Skeletal muscle tissue (tissue), 3 donors: ENCODE measurements at regions not wholly inside any gene's neighbourhood (a gene's known extent, or its start where the extent isn't known, plus 50 kb on each side); places are given as distances from the start of the nearest gene placed in this dataset.
"Not testable (repeated sequence)": the region's sequence is repeated elsewhere in the genome, so short reads cannot be mapped to it uniquely, and the experiment has no call there.

Experiments
- H3K27ac ChIP-seq: one replicate; pipeline ENCODE4 v1.7.0; 2013; ENCODE audit warnings: mild to moderate bottlenecking, low read depth, low read length, inconsistent platforms
- H3K27me3 ChIP-seq, 3 donors: one replicate each; pipeline ENCODE4 v1.7.0; 2013; ENCODE audit warnings: low read length in 3 of 3; ENCODE audit not compliant: control insufficient read depth in 3 of 3, insufficient read depth in 3 of 3
- H3K36me3 ChIP-seq, 3 donors: one replicate each; pipeline ENCODE4 v1.7.0; 2013; ENCODE audit warnings: low read length in 3 of 3; ENCODE audit not compliant: control insufficient read depth in 3 of 3, insufficient read depth in 3 of 3
- H3K4me1 ChIP-seq, 3 donors: one replicate each; pipeline ENCODE4 v1.7.0; 2013; ENCODE audit warnings: low read length in 3 of 3, mild to moderate bottlenecking in 3 of 3; ENCODE audit not compliant: control insufficient read depth in 3 of 3, insufficient read depth in 3 of 3
- H3K4me3 ChIP-seq, 3 donors: one replicate each; pipeline ENCODE4 v1.7.0; 2013; ENCODE audit warnings: low read length in 3 of 3
- H3K9ac ChIP-seq, 3 donors: one replicate each; pipeline ENCODE4 v1.7.0; 2013; ENCODE audit warnings: low read length in 3 of 3, mild to moderate bottlenecking in 3 of 3, moderate library complexity in 2 of 3, low read depth in 1 of 3
- H3K9me3 ChIP-seq, 3 donors: one replicate each; pipeline ENCODE4 v1.7.0; 2013; ENCODE audit warnings: low read length in 3 of 3; ENCODE audit not compliant: control insufficient read depth in 3 of 3
- donor health status: Osteomylitis.

DNA sequence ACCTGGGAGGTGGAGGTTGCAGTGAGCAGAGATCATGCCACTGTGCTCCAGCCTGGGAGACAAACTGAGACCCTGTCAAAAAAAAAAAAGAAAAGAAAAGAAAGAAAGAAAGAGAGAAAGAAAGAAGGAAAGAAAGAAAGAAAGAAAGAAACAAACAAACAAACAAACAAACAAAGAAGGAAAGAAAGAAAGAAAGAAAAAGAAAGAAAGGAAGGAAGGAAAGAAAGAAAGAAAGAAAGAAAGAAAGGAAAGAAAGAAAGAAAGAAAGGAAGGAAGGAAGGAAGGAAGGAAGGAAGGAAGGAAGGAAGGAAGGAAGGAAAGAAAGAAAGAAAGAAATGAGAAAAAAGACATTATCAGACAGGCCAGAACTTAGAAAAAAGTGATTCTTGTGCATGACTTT lies 291.0 kb upstream of the FOXK1 start:
- not testable (repeated sequence) for H3K36me3 ChIP-seq, H3K4me3 ChIP-seq, H3K27ac ChIP-seq, H3K9me3 ChIP-seq, H3K9ac ChIP-seq, H3K27me3 ChIP-seq, H3K4me1 ChIP-seq

DNA sequence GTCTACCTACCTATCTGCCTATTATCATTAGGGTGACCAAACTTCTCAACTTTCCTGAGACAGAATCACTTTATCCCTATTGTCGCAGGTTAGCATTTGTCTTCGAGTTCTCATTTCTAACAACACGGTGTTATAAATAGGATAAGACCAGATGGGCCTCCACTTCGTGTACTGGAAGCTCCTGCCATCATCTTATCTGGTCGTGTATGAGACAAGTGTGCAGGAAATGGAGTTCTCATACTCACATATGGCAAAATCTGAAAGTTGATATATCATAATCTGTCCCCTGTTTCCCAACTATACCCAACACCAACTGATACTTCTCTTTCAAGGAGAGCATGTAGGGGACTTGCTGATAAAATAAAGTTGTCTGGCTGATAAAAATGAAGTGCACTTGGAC lies 287.4 kb upstream of the FOXK1 start:
- Histone ChIP-seq H3K4me3 (no peak overlapping the region), H3K4me1 (no peaks in the 10 kb centered on the region), H3K27me3 (no peaks in the 10 kb centered on the region), H3K36me3 (no peaks in the 10 kb centered on the region), H3K9me3 (no peaks in the 10 kb centered on the region), H3K9ac (no peak overlapping the region), H3K27ac (no peak overlapping the region)

DNA sequence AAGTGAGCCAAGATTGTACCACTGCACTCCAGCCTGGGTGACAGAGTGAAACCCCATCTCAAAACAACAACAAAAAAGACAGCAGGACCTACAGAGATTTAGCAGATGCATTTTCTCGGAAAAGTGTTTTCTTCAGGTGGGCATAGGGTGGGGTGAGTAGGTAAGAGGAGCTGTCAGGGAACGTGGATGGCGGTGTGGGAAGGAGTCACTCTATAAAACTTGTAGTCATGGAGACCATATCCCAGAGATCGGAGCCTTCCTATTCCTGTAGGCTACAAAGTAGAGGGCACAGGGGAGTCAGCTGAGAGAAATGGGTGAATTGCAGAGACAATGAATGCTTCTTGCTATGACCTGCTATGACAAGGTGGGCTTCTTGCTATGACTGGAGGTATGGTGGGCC lies 283.0 kb upstream of the FOXK1 start:
- no peaks in the 10 kb centered on the region for H3K4me1 ChIP-seq
- H3K27ac ChIP-seq: no peak overlapping the region
- no peaks in the 10 kb centered on the region for H3K9me3 ChIP-seq
- H3K36me3 ChIP-seq: no peaks in the 10 kb centered on the region
- no peak overlapping the region for H3K4me3 ChIP-seq
- no peaks in the 10 kb centered on the region for H3K27me3 ChIP-seq
- H3K9ac ChIP-seq: no peak overlapping the region

GRCh38 chr7:4399596-4399995 lies 282.5 kb upstream of the FOXK1 start:
- H3K36me3 ChIP-seq: no peaks in the 10 kb centered on the region
- H3K9ac ChIP-seq: no peak overlapping the region
- no peak overlapping the region for H3K27ac ChIP-seq
- no peaks in the 10 kb centered on the region for H3K27me3 ChIP-seq
- H3K4me1 ChIP-seq: no peaks in the 10 kb centered on the region
- H3K4me3 ChIP-seq: no peak overlapping the region
- H3K9me3 ChIP-seq: no peaks in the 10 kb centered on the region

DNA sequence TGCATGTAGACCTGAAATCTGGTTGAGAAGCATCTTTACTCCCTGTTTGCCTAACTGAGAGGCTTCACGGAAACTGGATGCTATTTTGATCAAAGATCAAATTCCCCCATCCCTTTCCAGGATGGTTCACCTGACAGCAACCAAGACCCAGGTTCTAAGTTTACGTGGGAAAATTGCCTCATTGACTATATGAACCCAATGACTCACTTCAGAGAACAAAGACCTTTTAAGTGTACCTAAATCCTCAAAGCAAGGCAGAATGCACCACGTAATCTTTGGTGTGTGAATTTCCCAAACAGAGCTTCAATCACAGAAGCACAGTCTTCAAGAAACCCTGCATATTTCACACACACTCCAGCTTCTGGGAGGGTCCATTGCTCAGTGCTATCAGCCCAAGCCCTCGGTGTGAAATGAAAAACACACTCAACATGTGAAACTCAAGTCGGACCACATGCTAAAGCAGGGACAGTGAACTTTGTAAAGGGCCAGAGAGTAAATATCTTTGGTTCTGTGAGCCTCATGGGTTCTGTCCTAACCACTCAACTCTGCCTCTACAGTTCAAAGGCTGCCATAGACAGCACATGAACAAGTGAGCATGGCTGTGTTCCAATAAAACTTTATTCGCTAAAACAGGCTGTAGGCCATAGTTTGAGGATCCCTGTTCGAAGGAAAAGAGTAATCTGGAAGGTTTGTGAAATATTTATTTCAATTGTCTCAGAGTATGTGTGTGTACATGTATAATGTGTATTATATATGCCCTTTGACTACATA lies 275.6 kb upstream of the FOXK1 start:
- no peak overlapping the region for H3K27ac ChIP-seq
- H3K4me1 ChIP-seq: no peaks in the 10 kb centered on the region
- no peak overlapping the region for H3K4me3 ChIP-seq
- H3K27me3 ChIP-seq: no peaks in the 10 kb centered on the region
- H3K36me3 ChIP-seq: no peaks in the 10 kb centered on the region
- H3K9me3 ChIP-seq: no peaks in the 10 kb centered on the region
- H3K9ac ChIP-seq: no peak overlapping the region

GRCh38 chr7:4409946-4410345 lies 272.1 kb upstream of the FOXK1 start:
- peaks cover 0 to 6% (median 0%) of the 10 kb centered on the region in 3 donors for H3K9me3 ChIP-seq
- H3K9ac ChIP-seq: no peak overlapping the region
- H3K4me1 ChIP-seq: no peaks in the 10 kb centered on the region
- H3K27ac ChIP-seq: no peak overlapping the region
- H3K36me3 ChIP-seq: no peaks in the 10 kb centered on the region
- H3K27me3 ChIP-seq: no peaks in the 10 kb centered on the region
- no peak overlapping the region for H3K4me3 ChIP-seq

- Histone ChIP-seq H3K4me3 (peak overlapping the region in 2 of 3 donors; percentile 7 to 29), H3K9me3 (peaks cover 0 to 6% (median 2%) of the 10 kb centered on the region in 3 donors), H3K4me1 (no peaks in the 10 kb centered on the region), H3K9ac (no peak overlapping the region), H3K27me3 (no peaks in the 10 kb centered on the region), H3K27ac (no peak overlapping the region), H3K36me3 (no peaks in the 10 kb centered on the region)
These were observed 265.6 kb upstream of the FOXK1 start for GRCh38 chr7:4416396-4417056.

GRCh38 chr7:4428526-4428925 lies 253.6 kb upstream of the FOXK1 start:
- Histone ChIP-seq H3K9me3 (peaks cover 0 to 6% (median 2%) of the 10 kb centered on the region in 3 donors), H3K4me1 (no peaks in the 10 kb centered on the region), H3K27me3 (no peaks in the 10 kb centered on the region), H3K27ac (no peak overlapping the region), H3K9ac (no peak overlapping the region), H3K36me3 (no peaks in the 10 kb centered on the region), H3K4me3 (no peak overlapping the region)

DNA sequence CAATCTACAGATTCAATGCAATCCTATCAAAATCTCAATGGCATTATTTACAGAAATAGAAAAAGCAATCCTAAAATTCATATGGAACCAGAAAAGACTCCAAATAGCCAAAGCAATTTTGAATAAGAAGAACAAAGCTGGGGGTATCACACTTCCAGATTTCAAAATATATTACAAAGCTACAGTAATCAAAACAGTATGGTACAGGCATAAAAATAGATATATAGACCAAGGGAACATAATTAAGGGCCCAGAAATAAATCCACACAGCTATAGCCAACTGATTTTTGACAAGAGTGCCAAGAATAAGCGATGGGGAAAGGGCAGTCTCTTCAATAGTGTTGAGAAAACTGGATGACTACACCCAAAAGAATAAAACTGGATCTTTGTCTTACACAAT lies 251.9 kb upstream of the FOXK1 start:
- Histone ChIP-seq H3K27ac (no peak overlapping the region), H3K36me3 (no peaks in the 10 kb centered on the region), H3K4me1 (no peaks in the 10 kb centered on the region), H3K27me3 (no peaks in the 10 kb centered on the region), H3K4me3 (no peak overlapping the region), H3K9me3 (peaks cover 0 to 6% (median 0%) of the 10 kb centered on the region in 3 donors), H3K9ac (no peak overlapping the region)

GRCh38 chr7:4434306-4434705 lies 247.8 kb upstream of the FOXK1 start:
- Histone ChIP-seq H3K27ac (no peak overlapping the region), H3K36me3 (no peaks in the 10 kb centered on the region), H3K9ac (no peak overlapping the region), H3K4me3 (peak overlapping the region in 1 of 3 donors; percentile 46), H3K27me3 (no peaks in the 10 kb centered on the region), H3K9me3 (peaks cover 0 to 4% (median 0%) of the 10 kb centered on the region in 3 donors), H3K4me1 (no peaks in the 10 kb centered on the region)
